Hematopoietic multipotent progenitor cell treated with erythropoietin and hydrocortisone succinate and interleukin-3 and kit ligand, for 8 days (in vitro differentiated cells): ENCODE measurements at regions not wholly inside any gene's neighbourhood (a gene's known extent, or its start where the extent isn't known, plus 50 kb on each side); places are given as distances from the start of the nearest gene placed in this dataset.

Experiments
- DNase-seq: peaks from one replicate; pipeline ENCODE4 v3.0.0-alpha.2; 2015

GRCh38 chr11:128407962-128408361, 179.4 kb downstream of the ETS1 start:
- DNase-seq = no peak

GRCh38 chr11:128405714-128406662, 181.4 kb downstream of the ETS1 start:
- no peak for DNase-seq

GRCh38 chr11:128405112-128405511, 182.2 kb downstream of the ETS1 start:
- no peak for DNase-seq

- no peak for DNase-seq
Observed at GRCh38 chr11:128404437-128404836, 182.9 kb downstream of the ETS1 start.

GRCh38 chr11:128400382-128401203, 186.8 kb downstream of the ETS1 start:
- DNase-seq = no peak

- no peak for DNase-seq
Observed at GRCh38 chr11:128399251-128400121, 187.9 kb downstream of the ETS1 start.

GRCh38 chr11:128398517-128399250, 188.7 kb downstream of the ETS1 start:
- DNase-seq = no peak

- DNase-seq = no peak
Observed at GRCh38 chr11:128397362-128397761, 190.0 kb downstream of the ETS1 start.

- no peak for DNase-seq
Observed at GRCh38 chr11:128394431-128395089, 192.8 kb downstream of the ETS1 start.

GRCh38 chr11:128392259-128392658, 195.1 kb downstream of the ETS1 start:
- DNase-seq = no peak

- DNase-seq = no peak
Observed at GRCh38 chr11:128391811-128392210, 195.5 kb downstream of the ETS1 start.

- DNase-seq = no peak
Observed at GRCh38 chr11:128390246-128390645, 197.1 kb downstream of the ETS1 start.

GRCh38 chr11:128389461-128389976, 197.8 kb downstream of the ETS1 start:
- no peak for DNase-seq

- DNase-seq = no peak
Observed at GRCh38 chr11:128388206-128388815, 199.0 kb downstream of the ETS1 start.

GRCh38 chr11:128379587-128380580, 207.5 kb downstream of the ETS1 start:
- DNase-seq = no peak

- DNase-seq = peak; percentile 25
Observed at GRCh38 chr11:128375961-128376360, 211.4 kb downstream of the ETS1 start.

- DNase-seq = no peak
Observed at GRCh38 chr11:128374026-128374425, 213.3 kb downstream of the ETS1 start.

GRCh38 chr11:128372977-128373376, 214.4 kb downstream of the ETS1 start:
- DNase-seq = no peak

- DNase-seq = no peak
Observed at GRCh38 chr11:128367573-128367972, 219.8 kb downstream of the ETS1 start.
